ENCODE measurements at regions not wholly inside any gene's neighbourhood (a gene's known extent, or its start where the extent isn't known, plus 50 kb on each side); places are given as distances from the start of the nearest gene placed in this dataset.

GRCh38 chr3:154898916-154899315, 181.2 kb upstream of the MME start:
- no peak for TF ChIP-seq CTCF (IDR thresholded peaks at IDR 0.05)
- TF ChIP-seq POLR2A (IDR thresholded peaks at IDR 0.05) = no peak
